ENCODE measurements at regions not wholly inside any gene's neighbourhood (a gene's known extent, or its start where the extent isn't known, plus 50 kb on each side); places are given as distances from the start of the nearest gene placed in this dataset.

GRCh38 chr12:115313929-115314328 is 630.0 kb upstream of the TBX3 start:
- POLR2A ChIA-PET: no interaction called here
- H3K27me3 Mint-ChIP-seq (ENCODE audit: insufficient read depth, unreplicated experiment): no peaks in the 10 kb centered on the region
- H3K4me3 Mint-ChIP-seq (ENCODE audit: unreplicated experiment): no peak overlapping the region
- H3K27ac Mint-ChIP-seq (ENCODE audit: low read depth, unreplicated experiment): no peak overlapping the region
- intact Hi-C loops (cut with micrococcal nuclease): no loop called here
- CTCF ChIA-PET: no interaction called here
- TF ChIP-seq, protein P1, sequence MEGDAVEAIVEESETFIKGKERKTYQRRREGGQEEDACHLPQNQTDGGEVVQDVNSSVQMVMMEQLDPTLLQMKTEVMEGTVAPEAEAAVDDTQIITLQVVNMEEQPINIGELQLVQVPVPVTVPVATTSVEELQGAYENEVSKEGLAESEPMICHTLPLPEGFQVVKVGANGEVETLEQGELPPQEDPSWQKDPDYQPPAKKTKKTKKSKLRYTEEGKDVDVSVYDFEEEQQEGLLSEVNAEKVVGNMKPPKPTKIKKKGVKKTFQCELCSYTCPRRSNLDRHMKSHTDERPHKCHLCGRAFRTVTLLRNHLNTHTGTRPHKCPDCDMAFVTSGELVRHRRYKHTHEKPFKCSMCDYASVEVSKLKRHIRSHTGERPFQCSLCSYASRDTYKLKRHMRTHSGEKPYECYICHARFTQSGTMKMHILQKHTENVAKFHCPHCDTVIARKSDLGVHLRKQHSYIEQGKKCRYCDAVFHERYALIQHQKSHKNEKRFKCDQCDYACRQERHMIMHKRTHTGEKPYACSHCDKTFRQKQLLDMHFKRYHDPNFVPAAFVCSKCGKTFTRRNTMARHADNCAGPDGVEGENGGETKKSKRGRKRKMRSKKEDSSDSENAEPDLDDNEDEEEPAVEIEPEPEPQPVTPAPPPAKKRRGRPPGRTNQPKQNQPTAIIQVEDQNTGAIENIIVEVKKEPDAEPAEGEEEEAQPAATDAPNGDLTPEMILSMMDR (IDR thresholded peaks at IDR 0.05; ENCODE audit: unreplicated experiment): no peak
- BruUV-seq (replicated peaks): no TSS peak
- peaks cover 7% of the 10 kb centered on the region for H3K9me3 Mint-ChIP-seq (ENCODE audit: unreplicated experiment)
- peaks cover 11% of the 10 kb centered on the region for H3K4me1 Mint-ChIP-seq (ENCODE audit: insufficient read depth, unreplicated experiment)
- no peaks in the 10 kb centered on the region for H3K36me3 Mint-ChIP-seq (ENCODE audit: insufficient read depth, unreplicated experiment)
- DNase-seq (ENCODE audit: unreplicated experiment): peak; percentile 18

- Mint-ChIP-seq H3K27ac (ENCODE audit: low read depth, unreplicated experiment) (no peak overlapping the region), H3K27me3 (ENCODE audit: insufficient read depth, unreplicated experiment) (no peaks in the 10 kb centered on the region), H3K4me1 (ENCODE audit: insufficient read depth, unreplicated experiment) (peaks cover 9% of the 10 kb centered on the region), H3K9me3 (ENCODE audit: unreplicated experiment) (peaks cover 7% of the 10 kb centered on the region), H3K36me3 (ENCODE audit: insufficient read depth, unreplicated experiment) (no peaks in the 10 kb centered on the region), H3K4me3 (ENCODE audit: unreplicated experiment) (no peak overlapping the region)
- ChIA-PET POLR2A (interaction anchor here (1.3 kb wide), 1 partner anchor 71 kb away, joined by 3 read pairs; no protein-coding TSS in a partner anchor), CTCF (interaction anchor here (0.7 kb wide), 1 partner anchor 82 kb away, joined by 3 read pairs; no protein-coding TSS in a partner anchor)
- intact Hi-C loops (cut with micrococcal nuclease): no loop called here
- TF ChIP-seq, protein P1 (IDR thresholded peaks at IDR 0.05; ENCODE audit: unreplicated experiment): no peak
- no TSS peak for BruUV-seq (replicated peaks)
- no peak for DNase-seq (ENCODE audit: unreplicated experiment)
Observed at GRCh38 chr12:115312901-115313300, 628.9 kb upstream of the TBX3 start.

GRCh38 chr12:115311875-115312274 is 627.9 kb upstream of the TBX3 start:
- H3K9me3 Mint-ChIP-seq (ENCODE audit: unreplicated experiment): peaks cover 7% of the 10 kb centered on the region
- no peak for DNase-seq (ENCODE audit: unreplicated experiment)
- POLR2A ChIA-PET: interaction anchor here (1.3 kb wide), 1 partner anchor 72 kb away, joined by 3 read pairs; no protein-coding TSS in a partner anchor
- intact Hi-C loops (cut with micrococcal nuclease): no loop called here
- H3K4me1 Mint-ChIP-seq (ENCODE audit: insufficient read depth, unreplicated experiment): peaks cover 6% of the 10 kb centered on the region
- no peak overlapping the region for H3K27ac Mint-ChIP-seq (ENCODE audit: low read depth, unreplicated experiment)
- no TSS peak for BruUV-seq (replicated peaks)
- H3K27me3 Mint-ChIP-seq (ENCODE audit: insufficient read depth, unreplicated experiment): no peaks in the 10 kb centered on the region
- TF ChIP-seq, protein P1 (IDR thresholded peaks at IDR 0.05; ENCODE audit: unreplicated experiment): no peak
- H3K4me3 Mint-ChIP-seq (ENCODE audit: unreplicated experiment): no peak overlapping the region
- CTCF ChIA-PET: no interaction called here
- H3K36me3 Mint-ChIP-seq (ENCODE audit: insufficient read depth, unreplicated experiment): no peaks in the 10 kb centered on the region

GRCh38 chr12:115308918-115309317 is 624.9 kb upstream of the TBX3 start:
- H3K4me1 Mint-ChIP-seq (ENCODE audit: insufficient read depth, unreplicated experiment): peaks cover 1% of the 10 kb centered on the region
- POLR2A ChIA-PET: no interaction called here
- BruUV-seq (replicated peaks): no TSS peak

More at GRCh38 chr12:115308918-115309317, 624.9 kb upstream of the TBX3 start:
- H3K9me3 Mint-ChIP-seq (ENCODE audit: unreplicated experiment): no peaks in the 10 kb centered on the region
- CTCF ChIA-PET: no interaction called here
- TF ChIP-seq, protein P1 (IDR thresholded peaks at IDR 0.05; ENCODE audit: unreplicated experiment): no peak
- H3K27ac Mint-ChIP-seq (ENCODE audit: low read depth, unreplicated experiment): no peak overlapping the region
- H3K36me3 Mint-ChIP-seq (ENCODE audit: insufficient read depth, unreplicated experiment): no peaks in the 10 kb centered on the region
- H3K4me3 Mint-ChIP-seq (ENCODE audit: unreplicated experiment): no peak overlapping the region
- intact Hi-C loops (cut with micrococcal nuclease): loop anchor here (10.0 kb wide), 1 partner anchor 54 kb away; no protein-coding TSS in a partner anchor
- no peaks in the 10 kb centered on the region for H3K27me3 Mint-ChIP-seq (ENCODE audit: insufficient read depth, unreplicated experiment)
- no peak for DNase-seq (ENCODE audit: unreplicated experiment)
